Gastrocnemius medialis (tissue), 4 donors: ENCODE measurements at regions not wholly inside any gene's neighbourhood (a gene's known extent, or its start where the extent isn't known, plus 50 kb on each side); places are given as distances from the start of the nearest gene placed in this dataset.

ENCODE experiments used
- ATAC-seq, 2 donors: fragments of 150-250 bp; one replicate each; pipeline ENCODE4 v1.9.1; 2016
- DNase-seq, 2 donors: peaks; one replicate each; pipeline ENCODE4 v3.0.0-alpha.2; 2019
- H3K27ac ChIP-seq, 4 donors: fragments of 200-600 bp; sonication (generic); 1 replicate in 1 of 4; 2 replicates in 3 of 4; pipeline ENCODE4 v1.5.1; 2016 to 2018; ENCODE audit warnings: mild to moderate bottlenecking in 2 of 4, moderate library complexity in 1 of 4
- H3K27me3 ChIP-seq, 3 donors: fragments of 200-600 bp; sonication (generic) in 2 of 3; 1 replicate in 1 of 3; 2 replicates in 2 of 3; pipeline versions ENCODE4 v1.5.1 to v1.6.0; 2016 to 2019; ENCODE audit warnings: mild to moderate bottlenecking in 1 of 3, moderate library complexity in 1 of 3
- H3K36me3 ChIP-seq, 2 donors: fragments of 200-600 bp; sonication (generic) in 1 of 2; one replicate each; pipeline ENCODE4 v1.5.1; 2017 to 2018
- H3K4me1 ChIP-seq, 2 donors: fragments of 200-600 bp; sonication (generic) in 1 of 2; one replicate each; pipeline ENCODE4 v1.5.1; 2016 to 2017; ENCODE audit warnings: mild to moderate bottlenecking in 2 of 2
- H3K4me3 ChIP-seq, 4 donors: fragments of 200-600 bp; sonication (generic) in 3 of 4; 1 replicate in 1 of 4; 2 replicates in 3 of 4; pipeline ENCODE4 v1.5.1; 2016 to 2019; ENCODE audit warnings: mild to moderate bottlenecking in 2 of 4
- H3K9me3 ChIP-seq, 3 donors: fragments of 200-600 bp; sonication (generic) in 2 of 3; 1 replicate in 1 of 3; 2 replicates in 2 of 3; pipeline ENCODE4 v1.5.1; 2016 to 2019
- CTCF ChIP-seq, 5 experiments: fragments of 450-650 bp in 3 of 5; fragments of 200-600 bp in 2 of 5; sonication (generic) in 2 of 5; IDR thresholded peaks in 4 of 5; conservative IDR thresholded peaks in 1 of 5; 1 replicate in 4 of 5; 2 replicates in 1 of 5; pipeline ENCODE4 v1.5.1; 2016 to 2019; ENCODE audit warnings: antibody characterized with exemption in 5 of 5, mild to moderate bottlenecking in 3 of 5, moderate library complexity in 3 of 5
- POLR2A ChIP-seq, 2 donors: fragments of 450-650 bp; IDR thresholded peaks; one replicate each; pipeline ENCODE4 v1.6.1; 2017; ENCODE audit warnings: antibody characterized with exemption in 2 of 2, mild to moderate bottlenecking in 2 of 2, moderate library complexity in 2 of 2
- in situ Hi-C, 4 donors: fragments of 200-750 bp; cut with MboI; loops; one replicate each; pipeline versions ENCODE4 v1.15.0 to v1.8.0; 2017; ENCODE audit warnings: low sequenced_read_pairs in 4 of 4
- intact Hi-C: fragments of 100-400 bp; cut with DNase I; formaldehyde crosslinking; loops from one replicate; pipeline ENCODE4 v1.15.1; 2023; ENCODE audit warnings: low total_unique reads

GRCh38 chr13:105972306-105972721 is 563.1 kb downstream of the EFNB2 start:
- H3K9me3 ChIP-seq = no peaks in the 10 kb centered on the region
- no peak for ATAC-seq
- intact Hi-C loops = no loop called here
- no peak overlapping the region for H3K4me3 ChIP-seq
- no peak overlapping the region for H3K27ac ChIP-seq
- no peaks in the 10 kb centered on the region for H3K27me3 ChIP-seq
- in situ Hi-C loops = no loop called here
- no peaks in the 10 kb centered on the region for H3K36me3 ChIP-seq
- no peak for DNase-seq
- TF ChIP-seq POLR2A (IDR thresholded peaks at IDR 0.05) = no peak
- H3K4me1 ChIP-seq = no peaks in the 10 kb centered on the region

- no peak for ATAC-seq
- in situ Hi-C loops = no loop called here
- Histone ChIP-seq H3K4me3 (no peak overlapping the region), H3K27me3 (no peaks in the 10 kb centered on the region), H3K4me1 (no peaks in the 10 kb centered on the region), H3K27ac (no peak overlapping the region), H3K36me3 (no peaks in the 10 kb centered on the region), H3K9me3 (no peaks in the 10 kb centered on the region)
- no peak for TF ChIP-seq POLR2A (IDR thresholded peaks at IDR 0.05)
- no peak for TF ChIP-seq CTCF (IDR thresholded peaks at IDR 0.05 in 4 of 5, conservative IDR thresholded peaks at IDR 0.05 in 1 of 5)
- intact Hi-C loops = no loop called here
- no peak for DNase-seq
Measured at GRCh38 chr13:105971738-105972137, 563.7 kb downstream of the EFNB2 start.

GRCh38 chr13:105971312-105971711 is 564.1 kb downstream of the EFNB2 start:
- Histone ChIP-seq H3K27ac (no peak overlapping the region), H3K9me3 (no peaks in the 10 kb centered on the region), H3K4me3 (no peak overlapping the region), H3K4me1 (no peaks in the 10 kb centered on the region), H3K36me3 (no peaks in the 10 kb centered on the region), H3K27me3 (no peaks in the 10 kb centered on the region)
- TF ChIP-seq POLR2A (IDR thresholded peaks at IDR 0.05) = no peak
- no peak for TF ChIP-seq CTCF (IDR thresholded peaks at IDR 0.05 in 4 of 5, conservative IDR thresholded peaks at IDR 0.05 in 1 of 5)
- no peak for DNase-seq
- in situ Hi-C loops = no loop called here
- intact Hi-C loops = no loop called here
- no peak for ATAC-seq

- Histone ChIP-seq H3K36me3 (no peaks in the 10 kb centered on the region), H3K4me1 (no peaks in the 10 kb centered on the region), H3K27ac (no peak overlapping the region), H3K9me3 (no peaks in the 10 kb centered on the region), H3K27me3 (no peaks in the 10 kb centered on the region), H3K4me3 (no peak overlapping the region)
- no peak for TF ChIP-seq POLR2A (IDR thresholded peaks at IDR 0.05)
- TF ChIP-seq CTCF (IDR thresholded peaks at IDR 0.05 in 4 of 5, conservative IDR thresholded peaks at IDR 0.05 in 1 of 5) = no peak
- DNase-seq = no peak
- no peak for ATAC-seq
- in situ Hi-C loops (no loop called here), intact Hi-C loops (no loop called here)
Measured at GRCh38 chr13:105969761-105970160, 565.7 kb downstream of the EFNB2 start.

GRCh38 chr13:105965910-105966309 is 569.6 kb downstream of the EFNB2 start:
- intact Hi-C loops = no loop called here
- TF ChIP-seq CTCF (IDR thresholded peaks at IDR 0.05 in 4 of 5, conservative IDR thresholded peaks at IDR 0.05 in 1 of 5) (no peak), POLR2A (IDR thresholded peaks at IDR 0.05) (no peak)

More at GRCh38 chr13:105965910-105966309, 569.6 kb downstream of the EFNB2 start:
- Histone ChIP-seq H3K36me3 (no peaks in the 10 kb centered on the region), H3K9me3 (no peaks in the 10 kb centered on the region), H3K4me1 (no peaks in the 10 kb centered on the region), H3K4me3 (no peak overlapping the region), H3K27me3 (no peaks in the 10 kb centered on the region), H3K27ac (no peak overlapping the region)
- in situ Hi-C loops = no loop called here
- no peak for ATAC-seq
- no peak for DNase-seq
